ENCODE measurements at regions not wholly inside any gene's neighbourhood (a gene's known extent, or its start where the extent isn't known, plus 50 kb on each side); places are given as distances from the start of the nearest gene placed in this dataset.

DNA sequence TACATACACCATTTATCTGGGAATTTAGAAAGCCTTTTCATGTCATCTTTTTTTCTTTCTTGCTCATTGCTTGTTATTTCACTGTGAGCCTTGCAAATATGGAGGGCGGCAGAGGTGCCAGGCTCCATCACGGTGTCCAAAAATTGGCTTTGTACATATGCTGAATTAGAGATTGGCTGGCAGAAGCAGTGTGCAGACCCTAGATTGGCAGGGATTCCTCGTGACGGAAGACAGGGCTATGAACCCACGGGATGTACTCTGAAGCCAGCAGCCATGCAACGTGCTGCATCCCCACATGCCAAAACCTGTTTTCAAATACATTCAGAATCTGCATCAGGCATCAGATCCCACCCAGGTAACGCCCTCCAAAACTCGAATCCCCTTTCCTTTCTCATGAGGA lies 142.8 kb downstream of the ZIC5 start:
- TF ChIP-seq, protein P1, sequence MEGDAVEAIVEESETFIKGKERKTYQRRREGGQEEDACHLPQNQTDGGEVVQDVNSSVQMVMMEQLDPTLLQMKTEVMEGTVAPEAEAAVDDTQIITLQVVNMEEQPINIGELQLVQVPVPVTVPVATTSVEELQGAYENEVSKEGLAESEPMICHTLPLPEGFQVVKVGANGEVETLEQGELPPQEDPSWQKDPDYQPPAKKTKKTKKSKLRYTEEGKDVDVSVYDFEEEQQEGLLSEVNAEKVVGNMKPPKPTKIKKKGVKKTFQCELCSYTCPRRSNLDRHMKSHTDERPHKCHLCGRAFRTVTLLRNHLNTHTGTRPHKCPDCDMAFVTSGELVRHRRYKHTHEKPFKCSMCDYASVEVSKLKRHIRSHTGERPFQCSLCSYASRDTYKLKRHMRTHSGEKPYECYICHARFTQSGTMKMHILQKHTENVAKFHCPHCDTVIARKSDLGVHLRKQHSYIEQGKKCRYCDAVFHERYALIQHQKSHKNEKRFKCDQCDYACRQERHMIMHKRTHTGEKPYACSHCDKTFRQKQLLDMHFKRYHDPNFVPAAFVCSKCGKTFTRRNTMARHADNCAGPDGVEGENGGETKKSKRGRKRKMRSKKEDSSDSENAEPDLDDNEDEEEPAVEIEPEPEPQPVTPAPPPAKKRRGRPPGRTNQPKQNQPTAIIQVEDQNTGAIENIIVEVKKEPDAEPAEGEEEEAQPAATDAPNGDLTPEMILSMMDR (IDR thresholded peaks at IDR 0.05; ENCODE audit: control extremely low read depth in 1 of 3, insufficient read depth in 1 of 3, low read depth in 1 of 3, low read length in 3 of 3): no peak
- no peak for TF ChIP-seq POLR2A (IDR thresholded peaks at IDR 0.05; ENCODE audit: control extremely low read depth in 1 of 2, low read depth in 2 of 2, low read length in 2 of 2)
- no peak for TF ChIP-seq SIN3A (conservative IDR thresholded peaks at IDR 0.05 in 1 of 2, IDR thresholded peaks at IDR 0.05 in 1 of 2; ENCODE audit: low read depth in 1 of 2, low read length in 2 of 2)
- no peak for TF ChIP-seq TCF12 (IDR thresholded peaks at IDR 0.05; ENCODE audit: low read depth, low read length)
- no peak for TF ChIP-seq YY1 (IDR thresholded peaks at IDR 0.05; ENCODE audit: low read depth, low read length)
- TF ChIP-seq NANOG (IDR thresholded peaks at IDR 0.05; ENCODE audit: insufficient read depth, low read depth, low read length, poor library complexity, severe bottlenecking): no peak
- TF ChIP-seq TAF1 (IDR thresholded peaks at IDR 0.05; ENCODE audit: low read depth, low read length): no peak
- TF ChIP-seq EZH2 (IDR thresholded peaks at IDR 0.05; ENCODE audit: low read depth, low read length, severe bottlenecking): no peak

All from H1 (cell line).